ENCODE measurements at regions not wholly inside any gene's neighbourhood (a gene's known extent, or its start where the extent isn't known, plus 50 kb on each side); places are given as distances from the start of the nearest gene placed in this dataset.
A peak's percentile ranks its signal among the peaks of the same experiment; 100 is the strongest.
"Not testable (repeated sequence)": the region's sequence is repeated elsewhere in the genome, so short reads cannot be mapped to it uniquely, and the experiment has no call there.

- peak; percentile 32 for DNase-seq (ENCODE audit: low read depth)
- no peak overlapping the region for H3K4me3 ChIP-seq (ENCODE audit: low read depth, low read length)
- peak; percentile 98 for TF ChIP-seq CTCF (conservative IDR thresholded peaks at IDR 0.05; ENCODE audit: low read depth, low read length)
Observed at GRCh38 chr7:45259966-45260646, 102.5 kb downstream of the RAMP3 start.

- TF ChIP-seq CTCF (conservative IDR thresholded peaks at IDR 0.05; ENCODE audit: low read depth, low read length), result no peak
- DNase-seq (ENCODE audit: low read depth), result no peak
Observed at GRCh38 chr7:45267262-45267661, 109.7 kb downstream of the RAMP3 start.

GRCh38 chr7:45268013-45268412, 110.4 kb downstream of the RAMP3 start:
- no peak overlapping the region for H3K4me3 ChIP-seq (ENCODE audit: low read depth, low read length)
- no peak for TF ChIP-seq CTCF (conservative IDR thresholded peaks at IDR 0.05; ENCODE audit: low read depth, low read length)
- DNase-seq (ENCODE audit: low read depth), result no peak

More at GRCh38 chr7:45267262-45267661, 109.7 kb downstream of the RAMP3 start:
- no peak overlapping the region for H3K4me3 ChIP-seq (ENCODE audit: low read depth, low read length)

- TF ChIP-seq CTCF (conservative IDR thresholded peaks at IDR 0.05; ENCODE audit: low read depth, low read length), result no peak
- DNase-seq (ENCODE audit: low read depth), result no peak
- no peak overlapping the region for H3K4me3 ChIP-seq (ENCODE audit: low read depth, low read length)
Observed at GRCh38 chr7:45269192-45269591, 111.6 kb downstream of the RAMP3 start.

GRCh38 chr7:45278763-45279398, 121.3 kb downstream of the RAMP3 start:
- no peak for TF ChIP-seq CTCF (conservative IDR thresholded peaks at IDR 0.05; ENCODE audit: low read depth, low read length)
- no peak for DNase-seq (ENCODE audit: low read depth)
- no peak overlapping the region for H3K4me3 ChIP-seq (ENCODE audit: low read depth, low read length)

- not testable (repeated sequence) for H3K4me3 ChIP-seq (ENCODE audit: low read depth, low read length); DNase-seq (ENCODE audit: low read depth)
Observed at GRCh38 chr7:45289611-45290010, 132.0 kb downstream of the RAMP3 start.

- TF ChIP-seq CTCF (conservative IDR thresholded peaks at IDR 0.05; ENCODE audit: low read depth, low read length), result no peak
- H3K4me3 ChIP-seq (ENCODE audit: low read depth, low read length), result no peak overlapping the region
Observed at GRCh38 chr7:45290880-45291279, 133.3 kb downstream of the RAMP3 start.

More at GRCh38 chr7:45290880-45291279, 133.3 kb downstream of the RAMP3 start:
- DNase-seq (ENCODE audit: low read depth), result no peak
